ENCODE measurements at regions not wholly inside any gene's neighbourhood (a gene's known extent, or its start where the extent isn't known, plus 50 kb on each side); places are given as distances from the start of the nearest gene placed in this dataset.

- TF ChIP-seq POLR2A (IDR thresholded peaks at IDR 0.05) (no peak), CTCF (IDR thresholded peaks at IDR 0.05) (no peak)
These were observed 107.3 kb upstream of the LUZP2 start for GRCh38 chr11:24389575-24389974.

All from esophagus squamous epithelium (tissue), 4 donors.